GM18861 (cell line): ENCODE measurements at regions not wholly inside any gene's neighbourhood (a gene's known extent, or its start where the extent isn't known, plus 50 kb on each side); places are given as distances from the start of the nearest gene placed in this dataset.

Experiments
- ATAC-seq: cut with Tn5 transposase; IDR thresholded peaks from one replicate; pipeline ENCODE4 v1.9.1; 2021; ENCODE audit not compliant: unreplicated experiment

GRCh38 chrX:39125834-39126233 lies 324.6 kb downstream of the MID1IP1 start:
- ATAC-seq, result no peak

GRCh38 chrX:39133971-39134370 lies 332.7 kb downstream of the MID1IP1 start:
- peak; percentile 68 for ATAC-seq

- no peak for ATAC-seq
Observed at GRCh38 chrX:39137363-39137954, 336.2 kb downstream of the MID1IP1 start.

- ATAC-seq, result no peak
Observed at GRCh38 chrX:39140581-39140980, 339.3 kb downstream of the MID1IP1 start.

GRCh38 chrX:39144323-39144722 lies 343.1 kb downstream of the MID1IP1 start:
- peak; percentile 77 for ATAC-seq

GRCh38 chrX:39144956-39145355 lies 343.7 kb downstream of the MID1IP1 start:
- ATAC-seq, result peak; percentile 49

GRCh38 chrX:39145859-39146258 lies 344.6 kb downstream of the MID1IP1 start:
- ATAC-seq, result no peak

GRCh38 chrX:39149761-39150160 lies 348.5 kb downstream of the MID1IP1 start:
- ATAC-seq, result no peak

GRCh38 chrX:39150220-39150619 lies 349.0 kb downstream of the MID1IP1 start:
- no peak for ATAC-seq

- ATAC-seq, result no peak
Observed at GRCh38 chrX:39150621-39151020, 349.4 kb downstream of the MID1IP1 start.

- ATAC-seq, result no peak
Observed at GRCh38 chrX:39152106-39152649, 350.9 kb downstream of the MID1IP1 start.

- no peak for ATAC-seq
Observed at GRCh38 chrX:39156051-39156450, 354.8 kb downstream of the MID1IP1 start.

- ATAC-seq, result no peak
Observed at GRCh38 chrX:39157006-39157405, 355.7 kb downstream of the MID1IP1 start.

- no peak for ATAC-seq
Observed at GRCh38 chrX:39157796-39158195, 356.5 kb downstream of the MID1IP1 start.

GRCh38 chrX:39158801-39159657 lies 357.8 kb downstream of the MID1IP1 start:
- peak; percentile 42 for ATAC-seq

- ATAC-seq, result no peak
Observed at GRCh38 chrX:39159921-39160507, 358.8 kb downstream of the MID1IP1 start.

- no peak for ATAC-seq
Observed at GRCh38 chrX:39161611-39162255, 360.5 kb downstream of the MID1IP1 start.

- no peak for ATAC-seq
Observed at GRCh38 chrX:39162322-39162735, 361.1 kb downstream of the MID1IP1 start.

- no peak for ATAC-seq
Observed at GRCh38 chrX:39163581-39164126, 362.4 kb downstream of the MID1IP1 start.

GRCh38 chrX:39164212-39164611 lies 363.0 kb downstream of the MID1IP1 start:
- no peak for ATAC-seq

- ATAC-seq, result no peak
Observed at GRCh38 chrX:39165185-39165584, 363.9 kb downstream of the MID1IP1 start.
